Gastroesophageal sphincter (tissue), 3 donors: ENCODE measurements at regions not wholly inside any gene's neighbourhood (a gene's known extent, or its start where the extent isn't known, plus 50 kb on each side); places are given as distances from the start of the nearest gene placed in this dataset.

Source experiments
- CTCF ChIP-seq, 4 experiments: fragments of 200-600 bp in 2 of 4; fragments of 450-650 bp in 2 of 4; sonication (generic) in 1 of 4; IDR thresholded peaks; one replicate each; pipeline ENCODE4 v1.5.1; 2017 to 2019; ENCODE audit warnings: antibody characterized with exemption in 4 of 4, mild to moderate bottlenecking in 2 of 4, moderate library complexity in 2 of 4
- POLR2A ChIP-seq, 2 donors: fragments of 450-650 bp; IDR thresholded peaks; one replicate each; pipeline ENCODE4 v1.6.1; 2017; ENCODE audit warnings: antibody characterized with exemption in 2 of 2, mild to moderate bottlenecking in 2 of 2, moderate library complexity in 1 of 2
- POLR2AphosphoS5 ChIP-seq: sonication (generic); formaldehyde crosslinking; IDR thresholded peaks from one replicate; pipeline ENCODE4 v1.6.1; 2017; ENCODE audit warnings: antibody characterized with exemption

DNA sequence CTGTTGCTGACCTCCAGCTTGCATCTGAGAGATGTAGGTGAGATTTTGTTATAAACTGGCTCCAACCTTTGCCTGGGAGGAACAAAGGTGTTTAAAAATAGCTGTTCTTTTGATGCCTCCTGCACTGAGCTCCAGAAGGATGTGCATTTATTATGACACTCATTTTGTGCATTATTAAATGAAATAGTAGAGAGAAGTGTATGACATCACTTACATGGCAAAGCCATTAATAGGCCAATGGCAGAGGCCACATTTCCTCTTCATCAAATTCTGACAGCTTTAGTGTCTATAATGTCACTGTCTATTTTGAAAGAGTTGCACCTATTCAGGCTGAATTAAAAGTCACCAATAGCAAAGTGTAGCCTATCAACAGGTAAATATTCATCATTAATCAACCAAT lies 564.6 kb downstream of the FLRT2 start:
- TF ChIP-seq CTCF (IDR thresholded peaks at IDR 0.05) (no peak), POLR2A (IDR thresholded peaks at IDR 0.05) (no peak), POLR2AphosphoS5 (no peak)
